Liver (tissue), 7 donors: ENCODE measurements at regions not wholly inside any gene's neighbourhood (a gene's known extent, or its start where the extent isn't known, plus 50 kb on each side); places are given as distances from the start of the nearest gene placed in this dataset.

Experiments used
- DNase-seq: peaks from one replicate; pipeline ENCODE4 v3.0.0-alpha.2; 2017; ENCODE audit warnings: low spot score
- H3K27ac ChIP-seq, 2 donors: one replicate each; pipeline ENCODE4 v1.7.0; 2013; ENCODE audit warnings: inconsistent platforms in 2 of 2, low read length in 2 of 2, control low read depth in 1 of 2, low read depth in 1 of 2, mild to moderate bottlenecking in 1 of 2
- H3K27me3 ChIP-seq, 4 donors: one replicate each; pipeline versions ENCODE4 v1.6.1 to v1.7.0; 2013; ENCODE audit warnings: low read length in 3 of 4, inconsistent platforms in 1 of 4, mild to moderate bottlenecking in 1 of 4, moderate library complexity in 1 of 4; ENCODE audit not compliant: control insufficient read depth in 4 of 4, insufficient read depth in 4 of 4
- H3K36me3 ChIP-seq, 4 donors: one replicate each; pipeline versions ENCODE4 v1.6.1 to v1.7.0; 2013; ENCODE audit warnings: low read length in 3 of 4, mild to moderate bottlenecking in 3 of 4, low read depth in 1 of 4, moderate library complexity in 1 of 4; ENCODE audit not compliant: control insufficient read depth in 4 of 4, insufficient read depth in 3 of 4
- H3K4me1 ChIP-seq, 4 donors: one replicate each; pipeline versions ENCODE4 v1.6.1 to v1.7.0; 2013; ENCODE audit warnings: low read length in 3 of 4, mild to moderate bottlenecking in 3 of 4, moderate library complexity in 1 of 4; ENCODE audit not compliant: control insufficient read depth in 4 of 4, insufficient read depth in 4 of 4
- H3K4me3 ChIP-seq, 3 donors: one replicate each; pipeline versions ENCODE4 v1.6.1 to v1.7.0; 2013; ENCODE audit warnings: low read length in 3 of 3, control low read depth in 1 of 3, low read depth in 1 of 3, mild to moderate bottlenecking in 1 of 3
- H3K9ac ChIP-seq, 2 donors: one replicate each; pipeline ENCODE4 v1.7.0; 2013; ENCODE audit warnings: low read length in 2 of 2, mild to moderate bottlenecking in 2 of 2, moderate library complexity in 2 of 2, control low read depth in 1 of 2, low read depth in 1 of 2
- H3K9me3 ChIP-seq, 4 donors: one replicate each; pipeline versions ENCODE4 v1.6.1 to v1.7.0; 2013; ENCODE audit warnings: low read length in 3 of 4; ENCODE audit not compliant: control insufficient read depth in 4 of 4
- ATF3 ChIP-seq: IDR thresholded peaks from 2 replicates; pipeline ENCODE4 v1.6.1; 2016; ENCODE audit warnings: antibody characterized with exemption
- EGR1 ChIP-seq, 2 donors: IDR thresholded peaks; 2 replicates each; pipeline ENCODE4 v1.6.1; 2016 to 2018; ENCODE audit warnings: antibody characterized with exemption in 2 of 2, low read depth in 2 of 2
- FOXA1 ChIP-seq: IDR thresholded peaks from 2 replicates; pipeline ENCODE4 v1.6.1; 2016; ENCODE audit warnings: antibody characterized with exemption
- FOXA2 ChIP-seq: IDR thresholded peaks from 2 replicates; pipeline ENCODE4 v1.6.1; 2016; ENCODE audit warnings: antibody characterized with exemption
- GABPA ChIP-seq, 2 donors: IDR thresholded peaks in 1 of 2; conservative IDR thresholded peaks in 1 of 2; 2 replicates each; pipeline ENCODE4 v1.6.1; 2016; ENCODE audit warnings: antibody characterized with exemption in 2 of 2, mild to moderate bottlenecking in 1 of 2, moderate library complexity in 1 of 2
- HNF4A ChIP-seq, 2 donors: conservative IDR thresholded peaks; 2 replicates each; pipeline ENCODE4 v1.6.1; 2016; ENCODE audit warnings: antibody characterized with exemption in 2 of 2, mild to moderate bottlenecking in 2 of 2
- HNF4G ChIP-seq: IDR thresholded peaks from 2 replicates; pipeline ENCODE4 v1.6.1; 2016; ENCODE audit warnings: antibody characterized with exemption
- JUND ChIP-seq, 2 donors: IDR thresholded peaks; 2 replicates each; pipeline ENCODE4 v1.6.1; 2016; ENCODE audit warnings: antibody characterized with exemption in 2 of 2
- RAD21 ChIP-seq, 2 donors: IDR thresholded peaks; 2 replicates each; pipeline ENCODE4 v1.6.1; 2016; ENCODE audit warnings: antibody characterized with exemption in 2 of 2, mild to moderate bottlenecking in 2 of 2
- REST ChIP-seq: IDR thresholded peaks from 2 replicates; pipeline ENCODE4 v1.6.1; 2016; ENCODE audit warnings: antibody characterized with exemption, mild to moderate bottlenecking
- RXRA ChIP-seq, 2 donors: IDR thresholded peaks; 2 replicates each; pipeline ENCODE4 v1.6.1; 2017 to 2018; ENCODE audit warnings: antibody characterized with exemption in 2 of 2, mild to moderate bottlenecking in 1 of 2
- SP1 ChIP-seq: IDR thresholded peaks from 2 replicates; pipeline ENCODE4 v1.6.1; 2018; ENCODE audit warnings: antibody characterized with exemption, mild to moderate bottlenecking
- TAF1 ChIP-seq: conservative IDR thresholded peaks from 2 replicates; pipeline ENCODE4 v1.6.1; 2016; ENCODE audit warnings: antibody characterized with exemption, mild to moderate bottlenecking
- YY1 ChIP-seq: IDR thresholded peaks from 2 replicates; pipeline ENCODE4 v1.6.1; 2016; ENCODE audit warnings: antibody characterized with exemption, mild to moderate bottlenecking
- ZBTB33 ChIP-seq: IDR thresholded peaks from 2 replicates; pipeline ENCODE4 v1.6.1; 2016; ENCODE audit warnings: antibody characterized with exemption
- WGBS: extraction: QIAGEN DNeasy Blood & Tissue Kit; methylation state at CpG from one replicate; pipeline ENCODE4 v1.1.7; 2013; 5-methylcytosine and 5-hydroxymethylcytosine counted together
- TF ChIP-seq, protein P1 (sequence below): IDR thresholded peaks from 2 replicates; pipeline ENCODE4 v1.6.1; 2016; ENCODE audit warnings: antibody characterized with exemption
- donor health status: healthy.
- donor health status: healthy.
- donor health status: healthy.
- donor health status: healthy.

GRCh38 chr4:152100379-152101201 lies 339.8 kb upstream of the GATB start:
- H3K4me3 ChIP-seq = no peak overlapping the region
- no peaks in the 10 kb centered on the region for H3K9me3 ChIP-seq
- WGBS = 73% methylated on average over 6 of the region's 6 CpGs
- no peaks in the 10 kb centered on the region for H3K27me3 ChIP-seq
- DNase-seq = no peak
- TF ChIP-seq HNF4G (no peak), JUND (IDR thresholded peaks at IDR 0.05) (no peak), EGR1 (IDR thresholded peaks at IDR 0.05; ENCODE audit: low read depth in 2 of 2) (no peak), ZBTB33 (no peak), YY1 (no peak)
- TF ChIP-seq, protein P1, sequence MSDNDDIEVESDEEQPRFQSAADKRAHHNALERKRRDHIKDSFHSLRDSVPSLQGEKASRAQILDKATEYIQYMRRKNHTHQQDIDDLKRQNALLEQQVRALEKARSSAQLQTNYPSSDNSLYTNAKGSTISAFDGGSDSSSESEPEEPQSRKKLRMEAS = no peak
- no peak overlapping the region for H3K27ac ChIP-seq
- H3K36me3 ChIP-seq = no peaks in the 10 kb centered on the region
- no peaks in the 10 kb centered on the region for H3K4me1 ChIP-seq
- H3K9ac ChIP-seq = peak overlapping the region in 1 of 2 donors; percentile 37

DNA sequence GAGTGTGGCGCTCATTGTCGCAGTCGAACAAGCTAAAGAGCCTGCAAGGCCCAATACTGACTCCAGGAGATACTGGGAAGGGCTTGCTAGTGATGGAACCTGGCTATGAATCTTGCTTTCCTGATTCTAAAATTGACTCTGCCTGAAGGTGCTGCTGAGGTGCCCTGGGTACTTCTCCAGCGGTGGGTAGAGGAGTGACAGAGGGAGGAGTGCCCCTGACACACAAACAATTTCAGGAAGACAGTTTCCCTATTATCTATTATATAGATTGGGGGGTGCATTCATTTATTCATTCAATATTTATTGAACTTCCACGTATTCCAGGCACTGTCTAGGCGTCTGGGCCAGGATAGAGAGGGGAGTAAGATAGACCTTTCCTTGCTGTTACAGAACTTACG lies 339.2 kb upstream of the GATB start:
- no peak for DNase-seq
- TF ChIP-seq HNF4G (no peak), REST (no peak), RAD21 (IDR thresholded peaks at IDR 0.05) (no peak), GABPA (IDR thresholded peaks at IDR 0.05 in 1 of 2, conservative IDR thresholded peaks at IDR 0.05 in 1 of 2) (no peak), RXRA (IDR thresholded peaks at IDR 0.05) (no peak), FOXA2 (no peak), EGR1 (IDR thresholded peaks at IDR 0.05; ENCODE audit: low read depth in 2 of 2) (no peak), TAF1 (no peak), ATF3 (no peak), ZBTB33 (no peak), HNF4A (conservative IDR thresholded peaks at IDR 0.05) (no peak), SP1 (no peak), FOXA1 (no peak), YY1 (no peak), JUND (IDR thresholded peaks at IDR 0.05) (no peak)
- TF ChIP-seq, protein P1 = no peak
- no peak overlapping the region for H3K9ac ChIP-seq
- no peaks in the 10 kb centered on the region for H3K9me3 ChIP-seq
- H3K27ac ChIP-seq = peak overlapping the region in 1 of 2 donors; percentile 23
- 84% methylated on average over 7 of the region's 7 CpGs for WGBS
- H3K4me3 ChIP-seq = no peak overlapping the region
- no peaks in the 10 kb centered on the region for H3K4me1 ChIP-seq
- no peaks in the 10 kb centered on the region for H3K36me3 ChIP-seq
- H3K27me3 ChIP-seq = no peaks in the 10 kb centered on the region
